Parathyroid adenoma (tissue), 2 donors: ENCODE measurements at regions not wholly inside any gene's neighbourhood (a gene's known extent, or its start where the extent isn't known, plus 50 kb on each side); places are given as distances from the start of the nearest gene placed in this dataset.

Source experiments
- H2AFZ ChIP-seq: fragments of 300-600 bp; sonication (generic); one replicate; pipeline ENCODE4 v1.7.0; 2017; ENCODE audit warnings: antibody characterized with exemption, mild to moderate bottlenecking
- H3K27ac ChIP-seq: fragments of 300-600 bp; sonication (generic); one replicate; pipeline ENCODE4 v1.7.0; 2017
- H3K27me3 ChIP-seq: fragments of 300-600 bp; sonication (generic); one replicate; pipeline ENCODE4 v1.7.0; 2017; ENCODE audit warnings: low read length; ENCODE audit not compliant: control insufficient read depth, insufficient read depth
- H3K36me3 ChIP-seq: fragments of 300-600 bp; sonication (generic); one replicate; pipeline ENCODE4 v1.7.0; 2017; ENCODE audit warnings: low read length; ENCODE audit not compliant: control insufficient read depth, insufficient read depth
- H3K4me1 ChIP-seq: fragments of 300-600 bp; sonication (generic); one replicate; pipeline ENCODE4 v1.7.0; 2017; ENCODE audit warnings: control low read depth
- H3K4me2 ChIP-seq: fragments of 300-600 bp; sonication (generic); one replicate; pipeline ENCODE4 v1.7.0; 2017; ENCODE audit warnings: low read length
- H3K4me3 ChIP-seq: fragments of 300-600 bp; sonication (generic); one replicate; pipeline ENCODE4 v1.7.0; 2017; ENCODE audit warnings: low read depth, low read length
- H3K79me2 ChIP-seq: fragments of 300-600 bp; sonication (generic); one replicate; pipeline ENCODE4 v1.7.0; 2017; ENCODE audit warnings: control low read depth
- H3K9ac ChIP-seq: fragments of 300-600 bp; sonication (generic); one replicate; pipeline ENCODE4 v1.7.0; 2017; ENCODE audit warnings: mild to moderate bottlenecking
- H3K9me3 ChIP-seq: fragments of 300-600 bp; sonication (generic); one replicate; pipeline ENCODE4 v1.7.0; 2017; ENCODE audit warnings: low read length; ENCODE audit not compliant: control insufficient read depth
- TF ChIP-seq, protein P1 (sequence below): fragments of 300-600 bp; sonication (generic); IDR thresholded peaks from one replicate; pipeline ENCODE4 v1.7.0; 2017; ENCODE audit warnings: antibody characterized with exemption, mild to moderate bottlenecking
- donor health status: primary hyperparathyroidism.

DNA sequence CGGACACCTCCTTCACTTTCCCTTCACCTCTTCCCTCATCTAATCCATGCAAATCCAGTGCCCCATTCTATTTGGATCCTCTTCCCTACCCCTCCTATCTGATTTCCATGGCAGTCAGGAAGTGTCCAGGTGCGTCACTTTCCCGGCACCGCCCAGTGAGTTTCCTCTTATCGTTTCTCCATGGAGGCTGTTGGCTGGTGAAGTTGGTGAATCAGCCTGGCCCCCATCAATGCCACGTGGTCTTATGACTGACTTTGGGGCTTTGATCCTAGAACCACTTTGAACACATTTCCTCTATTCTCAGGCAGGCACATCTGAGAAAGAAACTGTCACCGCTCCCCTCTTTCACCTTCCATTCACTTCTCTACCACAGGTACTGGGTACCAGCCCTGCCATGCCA lies 137.8 kb downstream of the CEP135 start:
- H3K4me2 ChIP-seq, result no peak overlapping the region
- H3K27me3 ChIP-seq, result no peaks in the 10 kb centered on the region
- H3K4me3 ChIP-seq, result no peak overlapping the region
- H3K79me2 ChIP-seq, result no peaks in the 10 kb centered on the region
- H3K27ac ChIP-seq, result no peak overlapping the region
- H2AFZ ChIP-seq, result no peak overlapping the region
- no peaks in the 10 kb centered on the region for H3K9me3 ChIP-seq
- H3K4me1 ChIP-seq, result peaks cover 2% of the 10 kb centered on the region
- TF ChIP-seq, protein P1, sequence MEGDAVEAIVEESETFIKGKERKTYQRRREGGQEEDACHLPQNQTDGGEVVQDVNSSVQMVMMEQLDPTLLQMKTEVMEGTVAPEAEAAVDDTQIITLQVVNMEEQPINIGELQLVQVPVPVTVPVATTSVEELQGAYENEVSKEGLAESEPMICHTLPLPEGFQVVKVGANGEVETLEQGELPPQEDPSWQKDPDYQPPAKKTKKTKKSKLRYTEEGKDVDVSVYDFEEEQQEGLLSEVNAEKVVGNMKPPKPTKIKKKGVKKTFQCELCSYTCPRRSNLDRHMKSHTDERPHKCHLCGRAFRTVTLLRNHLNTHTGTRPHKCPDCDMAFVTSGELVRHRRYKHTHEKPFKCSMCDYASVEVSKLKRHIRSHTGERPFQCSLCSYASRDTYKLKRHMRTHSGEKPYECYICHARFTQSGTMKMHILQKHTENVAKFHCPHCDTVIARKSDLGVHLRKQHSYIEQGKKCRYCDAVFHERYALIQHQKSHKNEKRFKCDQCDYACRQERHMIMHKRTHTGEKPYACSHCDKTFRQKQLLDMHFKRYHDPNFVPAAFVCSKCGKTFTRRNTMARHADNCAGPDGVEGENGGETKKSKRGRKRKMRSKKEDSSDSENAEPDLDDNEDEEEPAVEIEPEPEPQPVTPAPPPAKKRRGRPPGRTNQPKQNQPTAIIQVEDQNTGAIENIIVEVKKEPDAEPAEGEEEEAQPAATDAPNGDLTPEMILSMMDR, result no peak
- no peaks in the 10 kb centered on the region for H3K36me3 ChIP-seq
- no peak overlapping the region for H3K9ac ChIP-seq

DNA sequence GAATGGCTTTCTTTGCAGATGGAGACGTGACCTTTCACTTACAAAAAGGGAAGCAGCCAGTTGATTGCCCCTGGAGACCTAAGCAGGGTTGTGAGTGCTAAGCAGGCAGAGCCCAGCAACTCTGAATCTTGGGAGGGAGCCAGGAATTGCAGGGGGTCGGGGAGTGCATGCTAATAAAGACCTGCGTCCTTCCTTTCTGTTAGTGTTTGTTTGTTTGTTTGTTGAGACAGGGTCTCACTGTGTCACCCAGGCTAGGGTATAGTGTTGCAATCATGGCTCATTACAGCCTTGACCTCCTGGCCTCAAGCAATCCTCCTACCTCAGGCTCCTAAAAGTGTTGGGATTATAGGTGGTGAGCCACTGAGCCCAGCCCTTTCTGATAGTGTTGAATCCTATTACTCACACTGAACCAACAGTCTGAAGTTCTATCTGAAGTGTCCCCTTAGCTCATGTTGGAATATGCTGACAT lies 137.4 kb downstream of the CEP135 start:
- no peaks in the 10 kb centered on the region for H3K36me3 ChIP-seq
- H3K4me2 ChIP-seq, result no peak overlapping the region
- TF ChIP-seq, protein P1, result no peak
- H2AFZ ChIP-seq, result no peak overlapping the region
- H3K9me3 ChIP-seq, result no peaks in the 10 kb centered on the region
- H3K4me1 ChIP-seq, result peaks cover 2% of the 10 kb centered on the region
- no peak overlapping the region for H3K27ac ChIP-seq
- no peak overlapping the region for H3K9ac ChIP-seq
- no peaks in the 10 kb centered on the region for H3K79me2 ChIP-seq
- no peaks in the 10 kb centered on the region for H3K27me3 ChIP-seq
- H3K4me3 ChIP-seq, result no peak overlapping the region

DNA sequence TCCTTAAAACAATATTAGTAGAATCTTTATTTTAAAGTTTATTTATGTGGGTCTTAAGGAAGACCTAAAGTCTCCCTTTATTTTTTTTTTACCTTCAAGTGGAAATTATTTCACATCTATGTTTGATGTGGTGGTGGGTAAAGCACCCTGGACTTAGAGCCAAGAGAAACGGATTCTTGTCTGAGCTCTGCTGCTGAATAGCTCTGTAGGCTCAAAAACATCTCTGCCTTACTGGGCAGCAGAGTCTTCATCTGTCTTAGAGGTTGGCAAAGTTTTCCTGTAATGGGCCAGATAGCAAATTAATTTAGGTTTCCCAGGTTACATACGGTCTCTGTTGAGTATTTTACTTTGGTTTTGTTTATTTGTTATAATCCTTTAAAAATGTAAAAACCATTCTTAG lies 136.5 kb downstream of the CEP135 start:
- TF ChIP-seq, protein P1, result no peak
- Histone ChIP-seq H3K27ac (no peak overlapping the region), H3K27me3 (no peaks in the 10 kb centered on the region), H3K4me2 (no peak overlapping the region), H3K4me3 (no peak overlapping the region), H3K9ac (no peak overlapping the region), H3K4me1 (peaks cover 2% of the 10 kb centered on the region), H3K9me3 (no peaks in the 10 kb centered on the region), H3K79me2 (no peaks in the 10 kb centered on the region), H3K36me3 (no peaks in the 10 kb centered on the region), H2AFZ (no peak overlapping the region)

DNA sequence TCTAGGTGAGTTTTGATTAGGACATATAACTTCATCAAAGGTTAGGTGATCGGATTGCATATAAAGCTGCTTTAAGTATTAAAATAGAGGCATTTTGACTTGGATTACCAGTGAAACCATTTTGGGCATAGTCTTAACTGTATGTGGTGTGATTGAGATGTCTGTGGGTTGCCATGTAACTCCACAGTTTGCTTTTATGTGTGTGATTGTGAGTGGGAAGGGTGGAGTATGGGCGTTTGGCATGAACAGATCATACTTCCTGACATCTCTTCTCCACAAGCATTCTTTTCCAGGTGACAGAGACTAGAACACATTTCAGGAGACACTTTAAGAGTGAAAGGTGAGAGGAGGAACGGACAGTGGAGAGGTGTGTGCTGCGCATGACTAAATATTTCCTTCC lies 136.1 kb downstream of the CEP135 start:
- Histone ChIP-seq H3K79me2 (no peaks in the 10 kb centered on the region), H3K4me1 (peaks cover 2% of the 10 kb centered on the region), H3K9ac (no peak overlapping the region), H3K9me3 (no peaks in the 10 kb centered on the region), H2AFZ (no peak overlapping the region), H3K4me3 (no peak overlapping the region), H3K27ac (no peak overlapping the region), H3K27me3 (no peaks in the 10 kb centered on the region), H3K36me3 (no peaks in the 10 kb centered on the region), H3K4me2 (no peak overlapping the region)
- TF ChIP-seq, protein P1, result no peak
